ENCODE measurements at regions not wholly inside any gene's neighbourhood (a gene's known extent, or its start where the extent isn't known, plus 50 kb on each side); places are given as distances from the start of the nearest gene placed in this dataset.

- DNase-seq (ENCODE audit: low spot score) (no peak), ATAC-seq (no peak)
- Mint-ChIP-seq H3K4me1 (ENCODE audit: low read depth in 2 of 2) (no peaks in the 10 kb centered on the region), H3K4me3 (no peak overlapping the region), H3K27me3 (peaks cover 13 to 20% of the 10 kb centered on the region in 2 donors), H3K9me3 (no peaks in the 10 kb centered on the region), H3K27ac (no peak overlapping the region), H3K36me3 (no peaks in the 10 kb centered on the region)
These were observed 350.6 kb upstream of the ZFP64 start for GRCh38 chr20:52542131-52542530.

- Mint-ChIP-seq H3K27me3 (peaks cover 12 to 25% of the 10 kb centered on the region in 2 donors), H3K4me3 (no peak overlapping the region)
These were observed 348.9 kb upstream of the ZFP64 start for GRCh38 chr20:52540509-52540908.

GRCh38 chr20:52539891-52540290 lies 348.3 kb upstream of the ZFP64 start:
- no peaks in the 10 kb centered on the region for H3K9me3 Mint-ChIP-seq
- no peaks in the 10 kb centered on the region for H3K36me3 Mint-ChIP-seq
- no peak overlapping the region for H3K27ac Mint-ChIP-seq
- H3K4me3 Mint-ChIP-seq = no peak overlapping the region
- ATAC-seq = no peak
- no peaks in the 10 kb centered on the region for H3K4me1 Mint-ChIP-seq (ENCODE audit: low read depth in 2 of 2)
- H3K27me3 Mint-ChIP-seq = peaks cover 12 to 30% of the 10 kb centered on the region in 2 donors
- no peak for DNase-seq (ENCODE audit: low spot score)

More at GRCh38 chr20:52540509-52540908, 348.9 kb upstream of the ZFP64 start:
- Mint-ChIP-seq H3K9me3 (no peaks in the 10 kb centered on the region), H3K4me1 (ENCODE audit: low read depth in 2 of 2) (no peaks in the 10 kb centered on the region), H3K36me3 (no peaks in the 10 kb centered on the region), H3K27ac (no peak overlapping the region)
- DNase-seq (ENCODE audit: low spot score) (no peak), ATAC-seq (peak in 1 of 2 donors; percentile 6)

GRCh38 chr20:52536841-52537400 lies 345.3 kb upstream of the ZFP64 start:
- Mint-ChIP-seq H3K36me3 (no peaks in the 10 kb centered on the region), H3K9me3 (peaks cover under 1% of the 10 kb centered on the region), H3K27ac (no peak overlapping the region), H3K4me1 (ENCODE audit: low read depth in 2 of 2) (no peaks in the 10 kb centered on the region), H3K27me3 (peaks cover 15 to 34% of the 10 kb centered on the region in 2 donors), H3K4me3 (no peak overlapping the region)
- no peak for ATAC-seq
- DNase-seq (ENCODE audit: low spot score) = no peak

- Mint-ChIP-seq H3K36me3 (no peaks in the 10 kb centered on the region), H3K27ac (no peak overlapping the region), H3K4me1 (ENCODE audit: low read depth in 2 of 2) (no peaks in the 10 kb centered on the region), H3K4me3 (no peak overlapping the region), H3K9me3 (peaks cover 7% of the 10 kb centered on the region), H3K27me3 (peaks cover 17 to 34% of the 10 kb centered on the region in 2 donors)
- ATAC-seq (no peak), DNase-seq (ENCODE audit: low spot score) (no peak)
These were observed 344.5 kb upstream of the ZFP64 start for GRCh38 chr20:52536040-52536439.

GRCh38 chr20:52534616-52535015 lies 343.0 kb upstream of the ZFP64 start:
- Mint-ChIP-seq H3K27ac (no peak overlapping the region), H3K27me3 (peaks cover 11 to 30% of the 10 kb centered on the region in 2 donors), H3K9me3 (peaks cover 7% of the 10 kb centered on the region), H3K4me1 (ENCODE audit: low read depth in 2 of 2) (no peaks in the 10 kb centered on the region), H3K36me3 (no peaks in the 10 kb centered on the region), H3K4me3 (no peak overlapping the region)
- no peak for ATAC-seq
- no peak for DNase-seq (ENCODE audit: low spot score)

- no peaks in the 10 kb centered on the region for H3K4me1 Mint-ChIP-seq (ENCODE audit: low read depth in 2 of 2)
- no peak overlapping the region for H3K4me3 Mint-ChIP-seq
- no peak overlapping the region for H3K27ac Mint-ChIP-seq
- H3K27me3 Mint-ChIP-seq = peaks cover 11 to 30% of the 10 kb centered on the region in 2 donors
- peaks cover 7% of the 10 kb centered on the region for H3K9me3 Mint-ChIP-seq
- H3K36me3 Mint-ChIP-seq = no peaks in the 10 kb centered on the region
- ATAC-seq (no peak), DNase-seq (ENCODE audit: low spot score) (no peak)
These were observed 341.8 kb upstream of the ZFP64 start for GRCh38 chr20:52533401-52533800.

GRCh38 chr20:52532674-52533073 lies 341.1 kb upstream of the ZFP64 start:
- H3K36me3 Mint-ChIP-seq = no peaks in the 10 kb centered on the region
- ATAC-seq (no peak), DNase-seq (ENCODE audit: low spot score) (no peak)
- no peak overlapping the region for H3K27ac Mint-ChIP-seq
- H3K9me3 Mint-ChIP-seq = peaks cover 7% of the 10 kb centered on the region
- peaks cover 11 to 30% of the 10 kb centered on the region in 2 donors for H3K27me3 Mint-ChIP-seq
- H3K4me1 Mint-ChIP-seq (ENCODE audit: low read depth in 2 of 2) = no peaks in the 10 kb centered on the region
- H3K4me3 Mint-ChIP-seq = no peak overlapping the region

- H3K36me3 Mint-ChIP-seq = no peaks in the 10 kb centered on the region
- peaks cover 7% of the 10 kb centered on the region for H3K9me3 Mint-ChIP-seq
- DNase-seq (ENCODE audit: low spot score) = no peak
- ATAC-seq = no peak
- H3K27ac Mint-ChIP-seq = no peak overlapping the region
- H3K4me3 Mint-ChIP-seq = no peak overlapping the region
- H3K27me3 Mint-ChIP-seq = peaks cover 7 to 26% of the 10 kb centered on the region in 2 donors
- H3K4me1 Mint-ChIP-seq (ENCODE audit: low read depth in 2 of 2) = no peaks in the 10 kb centered on the region
These were observed 339.0 kb upstream of the ZFP64 start for GRCh38 chr20:52530571-52530970.

- Mint-ChIP-seq H3K27me3 (peaks cover 7 to 21% of the 10 kb centered on the region in 2 donors), H3K36me3 (no peaks in the 10 kb centered on the region), H3K9me3 (peaks cover 7% of the 10 kb centered on the region), H3K4me1 (ENCODE audit: low read depth in 2 of 2) (no peaks in the 10 kb centered on the region), H3K27ac (no peak overlapping the region), H3K4me3 (no peak overlapping the region)
- DNase-seq (ENCODE audit: low spot score) (no peak), ATAC-seq (no peak)
These were observed 338.2 kb upstream of the ZFP64 start for GRCh38 chr20:52529826-52530225.

- H3K9me3 Mint-ChIP-seq = no peaks in the 10 kb centered on the region
- no peaks in the 10 kb centered on the region for H3K36me3 Mint-ChIP-seq
- no peak overlapping the region for H3K27ac Mint-ChIP-seq
- no peaks in the 10 kb centered on the region for H3K4me1 Mint-ChIP-seq (ENCODE audit: low read depth in 2 of 2)
- DNase-seq (ENCODE audit: low spot score) (no peak), ATAC-seq (no peak)
- peaks cover 4 to 22% of the 10 kb centered on the region in 2 donors for H3K27me3 Mint-ChIP-seq
- H3K4me3 Mint-ChIP-seq = no peak overlapping the region
These were observed 333.3 kb upstream of the ZFP64 start for GRCh38 chr20:52524861-52525260.

GRCh38 chr20:52518735-52519134 lies 327.2 kb upstream of the ZFP64 start:
- Mint-ChIP-seq H3K9me3 (peaks cover 4% of the 10 kb centered on the region), H3K27me3 (peaks cover 24% of the 10 kb centered on the region in 2 donors), H3K36me3 (no peaks in the 10 kb centered on the region), H3K27ac (no peak overlapping the region), H3K4me3 (no peak overlapping the region), H3K4me1 (ENCODE audit: low read depth in 2 of 2) (no peaks in the 10 kb centered on the region)
- no peak for ATAC-seq
- DNase-seq (ENCODE audit: low spot score) = no peak

- Mint-ChIP-seq H3K4me1 (ENCODE audit: low read depth in 2 of 2) (no peaks in the 10 kb centered on the region), H3K9me3 (peaks cover 4% of the 10 kb centered on the region)
These were observed 324.3 kb upstream of the ZFP64 start for GRCh38 chr20:52515877-52516276.

GRCh38 chr20:52500157-52500556 lies 308.6 kb upstream of the ZFP64 start:
- Mint-ChIP-seq H3K36me3 (peaks cover 7% of the 10 kb centered on the region), H3K27me3 (peaks cover 10 to 20% of the 10 kb centered on the region in 2 donors), H3K4me3 (no peak overlapping the region), H3K27ac (no peak overlapping the region), H3K4me1 (ENCODE audit: low read depth in 2 of 2) (no peaks in the 10 kb centered on the region), H3K9me3 (peaks cover 6% of the 10 kb centered on the region)
- no peak for DNase-seq (ENCODE audit: low spot score)
- ATAC-seq = no peak

More at GRCh38 chr20:52515877-52516276, 324.3 kb upstream of the ZFP64 start:
- no peak overlapping the region for H3K27ac Mint-ChIP-seq
- no peaks in the 10 kb centered on the region for H3K36me3 Mint-ChIP-seq
- ATAC-seq = no peak
- H3K4me3 Mint-ChIP-seq = no peak overlapping the region
- peaks cover 20 to 21% of the 10 kb centered on the region in 2 donors for H3K27me3 Mint-ChIP-seq
- no peak for DNase-seq (ENCODE audit: low spot score)

GRCh38 chr20:52497731-52498130 lies 306.2 kb upstream of the ZFP64 start:
- H3K4me3 Mint-ChIP-seq = no peak overlapping the region
- no peak for ATAC-seq
- no peak for DNase-seq (ENCODE audit: low spot score)
- H3K9me3 Mint-ChIP-seq = no peaks in the 10 kb centered on the region
- no peak overlapping the region for H3K27ac Mint-ChIP-seq
- H3K4me1 Mint-ChIP-seq (ENCODE audit: low read depth in 2 of 2) = peaks cover 2 to 4% of the 10 kb centered on the region in 2 donors
- H3K27me3 Mint-ChIP-seq = peaks cover 11 to 30% of the 10 kb centered on the region in 2 donors
- no peaks in the 10 kb centered on the region for H3K36me3 Mint-ChIP-seq
